ENCODE measurements at regions not wholly inside any gene's neighbourhood (a gene's known extent, or its start where the extent isn't known, plus 50 kb on each side); places are given as distances from the start of the nearest gene placed in this dataset.
A peak's percentile ranks its signal among the peaks of the same experiment; 100 is the strongest.

DNA sequence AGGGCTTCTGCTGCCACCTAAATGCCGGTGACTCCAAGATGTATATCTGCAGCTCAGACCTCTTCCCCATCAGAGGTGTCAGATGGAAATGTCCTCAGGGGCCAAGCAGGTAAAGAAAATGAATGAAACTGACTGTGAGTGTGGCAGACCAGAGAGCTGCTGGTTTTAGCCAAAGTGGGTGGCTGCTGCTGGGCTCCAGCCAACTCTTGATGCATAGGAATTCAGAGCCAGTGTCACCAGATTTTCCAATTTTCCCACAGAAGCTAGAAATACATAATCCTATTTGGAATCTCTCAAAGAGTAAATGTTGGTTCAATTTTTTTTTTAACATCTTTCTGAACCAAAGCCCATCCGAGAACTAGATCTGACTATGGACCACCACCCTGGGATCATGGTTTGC lies 161.2 kb upstream of the SPRY4 start:
- in situ Hi-C loops (cut with HindIII; ENCODE audit: low pct_unique_long_range_greater_than_20kb, low sequenced_read_pairs) = no loop called here
- DNase-seq (ENCODE audit: low read depth, low spot score) = no peak

DNA sequence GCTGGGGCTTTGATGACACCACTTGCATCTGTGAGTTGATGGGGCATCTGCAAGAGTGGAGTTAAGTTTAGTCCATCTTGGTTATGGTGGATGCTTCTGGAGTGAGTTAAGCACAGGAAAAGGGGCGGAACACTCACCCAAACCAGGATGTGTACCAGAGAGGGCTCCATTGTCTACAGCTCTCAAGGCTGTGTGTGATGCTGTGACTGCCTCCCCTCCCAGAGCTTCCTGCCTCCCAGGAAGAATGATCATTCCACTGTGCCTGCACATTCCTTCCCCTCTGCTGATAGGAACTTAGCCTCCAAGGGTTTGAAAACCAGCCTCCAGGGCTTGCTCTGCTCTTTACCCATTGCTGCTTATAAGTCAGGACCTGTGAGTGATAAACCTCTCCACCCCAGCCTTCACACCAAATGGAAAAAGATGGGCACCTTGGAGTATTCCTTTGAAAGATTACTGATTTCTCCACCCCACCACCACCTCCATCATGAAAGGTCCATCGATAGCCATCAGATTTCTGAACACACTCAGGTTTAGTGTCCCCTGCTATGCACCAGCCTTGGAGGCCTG lies 160.1 kb upstream of the SPRY4 start:
- in situ Hi-C loops (cut with HindIII; ENCODE audit: low pct_unique_long_range_greater_than_20kb, low sequenced_read_pairs) = no loop called here
- peak; percentile 43 for DNase-seq (ENCODE audit: low read depth, low spot score)

DNA sequence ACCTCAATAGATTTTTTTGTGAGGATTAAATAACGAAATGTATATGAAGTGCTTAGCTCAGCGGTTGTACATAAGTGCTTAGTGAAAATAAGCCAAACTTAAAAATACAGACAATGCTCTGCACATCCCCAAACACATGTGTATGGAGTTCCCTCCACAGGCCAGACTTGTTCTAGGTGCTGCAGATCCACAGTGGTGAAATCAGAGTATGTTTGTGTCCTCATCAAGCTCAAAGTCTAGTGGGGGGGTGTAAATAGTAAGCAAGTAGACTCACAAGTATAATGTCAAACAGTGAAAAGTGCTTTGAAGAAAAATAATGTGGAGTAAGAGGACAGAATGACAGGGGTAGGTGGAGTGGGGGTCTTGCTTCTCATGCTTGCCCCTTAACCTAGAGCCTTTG lies 157.4 kb upstream of the SPRY4 start:
- in situ Hi-C loops (cut with HindIII; ENCODE audit: low pct_unique_long_range_greater_than_20kb, low sequenced_read_pairs) = no loop called here
- no peak for DNase-seq (ENCODE audit: low read depth, low spot score)

DNA sequence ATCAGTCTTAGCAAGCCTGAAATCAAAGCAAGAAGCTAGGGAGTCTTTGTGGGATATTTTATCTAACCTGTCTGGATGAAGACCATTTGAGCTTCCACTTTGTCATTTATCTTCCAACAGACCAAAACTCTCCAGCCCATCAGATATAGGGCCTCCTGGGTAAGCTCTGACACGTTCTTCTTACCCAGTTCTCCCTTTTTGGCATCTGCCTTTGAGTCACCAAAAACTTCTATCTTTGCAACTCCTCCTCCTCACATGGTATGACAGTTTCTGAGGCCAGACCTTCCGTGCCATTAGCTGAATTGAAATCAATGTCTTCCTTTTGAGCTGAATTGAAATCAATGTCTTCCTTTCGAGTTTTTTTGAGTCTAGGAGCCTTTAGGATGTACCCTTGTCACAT lies 156.6 kb upstream of the SPRY4 start:
- in situ Hi-C loops (cut with HindIII; ENCODE audit: low pct_unique_long_range_greater_than_20kb, low sequenced_read_pairs) = no loop called here
- DNase-seq (ENCODE audit: low read depth, low spot score) = no peak

DNA sequence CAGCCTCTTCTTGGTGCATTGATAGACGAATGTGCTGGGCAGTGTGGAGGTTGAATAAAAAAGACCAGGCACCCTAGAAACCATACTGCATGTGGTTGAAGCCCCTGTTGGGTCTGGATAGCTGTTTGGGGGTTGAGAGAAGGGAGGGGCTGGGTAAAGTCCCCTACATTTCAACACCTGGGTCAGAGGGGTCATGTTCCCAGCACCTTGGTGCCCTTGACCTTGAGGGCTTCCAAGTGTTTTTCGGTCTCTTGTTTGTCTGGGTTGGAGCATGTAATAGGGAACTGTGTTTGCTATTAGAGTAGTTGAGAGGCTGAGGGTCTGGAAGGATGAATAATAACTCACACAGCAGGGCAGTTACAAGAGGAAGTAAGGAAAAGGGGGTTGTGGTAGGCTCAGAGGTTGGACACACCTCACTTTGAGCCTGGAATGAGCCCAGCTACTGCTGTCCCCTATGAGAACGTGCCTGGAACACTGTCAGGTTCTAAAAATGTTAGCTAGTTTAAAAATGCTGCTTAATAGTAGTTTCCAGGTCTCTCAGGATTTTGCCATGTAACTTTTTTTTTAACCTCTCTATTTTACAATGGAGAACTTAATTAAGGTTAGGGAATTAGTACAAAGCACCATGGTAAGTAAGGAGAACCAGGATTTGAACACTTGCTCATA lies 155.2 kb upstream of the SPRY4 start:
- in situ Hi-C loops (cut with HindIII; ENCODE audit: low pct_unique_long_range_greater_than_20kb, low sequenced_read_pairs) = no loop called here
- no peak for DNase-seq (ENCODE audit: low read depth, low spot score)

DNA sequence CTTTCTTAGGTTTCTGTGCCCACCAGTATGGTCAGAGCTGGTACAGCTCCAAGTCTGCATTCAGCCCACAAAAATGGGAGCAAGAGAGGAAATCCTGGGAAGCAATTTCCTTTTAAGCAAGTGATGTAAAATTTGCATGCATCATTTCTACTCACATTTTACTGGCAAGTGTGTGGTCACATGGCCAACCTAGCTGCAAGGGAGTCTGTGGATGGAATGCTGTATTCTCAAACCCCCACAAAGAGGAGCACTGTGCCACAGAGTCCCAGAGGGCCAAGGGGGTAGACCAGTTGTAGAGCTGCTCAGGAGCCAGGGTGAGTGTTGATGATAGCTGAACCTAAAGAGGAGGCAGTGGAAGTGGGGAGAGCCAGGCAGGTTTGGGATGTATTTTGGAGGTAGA lies 154.3 kb upstream of the SPRY4 start:
- DNase-seq (ENCODE audit: low read depth, low spot score) = no peak
- in situ Hi-C loops (cut with HindIII; ENCODE audit: low pct_unique_long_range_greater_than_20kb, low sequenced_read_pairs) = no loop called here

DNA sequence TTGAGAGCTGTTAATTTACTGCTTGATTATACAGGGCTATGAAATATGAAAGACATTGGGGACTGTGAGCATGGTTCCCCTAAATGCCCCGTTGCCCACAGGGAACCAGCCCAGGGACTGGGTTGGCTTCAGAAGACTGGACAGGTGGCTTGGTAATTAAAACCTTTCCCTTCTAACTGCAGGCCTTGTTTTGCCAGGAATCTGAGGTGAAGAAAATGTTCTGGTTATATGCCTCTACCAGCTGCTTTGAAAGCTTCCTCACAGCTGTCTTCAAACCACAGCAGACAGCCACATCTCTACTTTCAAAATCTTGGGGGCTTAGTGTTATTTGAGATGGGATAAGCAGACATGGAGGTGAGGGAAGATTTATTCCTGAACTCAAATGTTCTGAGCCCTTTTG lies 153.3 kb upstream of the SPRY4 start:
- DNase-seq (ENCODE audit: low read depth, low spot score) = no peak
- in situ Hi-C loops (cut with HindIII; ENCODE audit: low pct_unique_long_range_greater_than_20kb, low sequenced_read_pairs) = no loop called here

DNA sequence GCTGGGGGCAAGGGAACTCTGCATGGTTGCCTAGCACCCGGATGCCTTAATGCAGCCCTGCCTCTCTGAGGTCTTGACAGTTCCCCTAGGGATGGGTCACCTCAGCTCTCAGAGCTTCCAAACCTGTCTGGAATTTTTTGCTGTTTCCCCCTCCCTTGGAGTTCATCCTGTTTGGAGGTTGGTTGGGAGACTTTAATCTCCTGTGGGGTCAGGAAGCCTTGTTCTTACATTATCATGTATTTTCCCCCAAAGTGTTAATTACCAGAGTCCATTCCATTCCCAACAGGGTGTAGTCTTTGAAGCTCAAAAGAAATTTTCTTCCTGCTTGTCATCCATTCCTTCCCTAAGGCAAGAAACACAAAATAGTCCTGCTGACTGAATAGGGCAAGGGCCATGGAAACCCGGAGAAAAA lies 150.3 kb upstream of the SPRY4 start:
- DNase-seq (ENCODE audit: low read depth, low spot score) = no peak
- in situ Hi-C loops (cut with HindIII; ENCODE audit: low pct_unique_long_range_greater_than_20kb, low sequenced_read_pairs) = no loop called here

DNA sequence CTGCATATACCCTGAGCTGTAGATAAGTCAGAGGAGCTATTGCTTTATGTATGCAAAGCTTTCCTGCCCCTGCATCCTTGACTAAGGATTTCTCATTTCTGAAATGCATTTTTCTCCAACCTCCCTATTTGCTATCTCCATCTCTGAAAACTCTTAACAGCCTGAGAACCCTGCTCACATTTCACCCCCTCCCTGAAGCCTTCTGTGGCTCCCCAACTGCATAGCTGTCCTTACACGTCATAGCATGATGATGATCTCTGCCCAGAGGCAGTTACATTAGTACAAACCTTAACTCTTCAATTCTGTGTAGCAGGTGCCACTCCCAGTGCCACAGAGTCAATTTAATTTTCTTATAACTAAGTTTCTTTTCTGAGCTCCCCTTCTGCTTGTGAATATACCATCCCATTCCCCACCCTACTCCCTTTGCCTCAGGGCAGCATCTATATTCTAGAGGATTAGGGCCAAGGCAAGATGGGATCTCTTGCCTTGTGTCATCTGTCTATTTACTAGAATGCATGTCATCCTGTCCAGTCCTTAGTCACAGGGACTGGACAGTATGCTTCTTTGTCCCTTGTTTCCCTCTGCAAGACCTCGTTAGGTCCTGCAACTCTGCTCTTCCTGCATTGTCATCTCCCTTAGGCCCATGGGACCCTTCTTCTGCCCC lies 149.7 kb upstream of the SPRY4 start:
- no peak for DNase-seq (ENCODE audit: low read depth, low spot score)
- in situ Hi-C loops (cut with HindIII; ENCODE audit: low pct_unique_long_range_greater_than_20kb, low sequenced_read_pairs) = no loop called here

DNA sequence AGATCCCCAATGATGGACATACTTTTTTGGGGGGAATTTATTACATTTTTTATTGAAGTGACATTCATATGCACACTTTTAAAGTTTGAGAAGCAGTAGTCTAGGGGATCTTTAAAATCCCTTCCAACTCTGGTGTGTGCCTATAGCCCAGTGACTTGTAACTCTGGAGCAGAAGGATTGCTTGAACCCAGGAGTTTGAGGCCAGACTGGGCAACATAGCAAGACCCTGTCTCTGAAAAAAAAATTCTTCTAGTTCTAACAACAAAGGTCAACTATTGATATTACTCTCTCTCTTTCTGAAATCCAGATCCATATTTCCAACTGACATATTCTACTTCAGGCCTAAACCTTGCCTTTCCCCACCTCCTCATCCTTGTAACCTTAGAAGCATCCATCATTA lies 148.2 kb upstream of the SPRY4 start:
- in situ Hi-C loops (cut with HindIII; ENCODE audit: low pct_unique_long_range_greater_than_20kb, low sequenced_read_pairs) = no loop called here
- no peak for DNase-seq (ENCODE audit: low read depth, low spot score)

DNA sequence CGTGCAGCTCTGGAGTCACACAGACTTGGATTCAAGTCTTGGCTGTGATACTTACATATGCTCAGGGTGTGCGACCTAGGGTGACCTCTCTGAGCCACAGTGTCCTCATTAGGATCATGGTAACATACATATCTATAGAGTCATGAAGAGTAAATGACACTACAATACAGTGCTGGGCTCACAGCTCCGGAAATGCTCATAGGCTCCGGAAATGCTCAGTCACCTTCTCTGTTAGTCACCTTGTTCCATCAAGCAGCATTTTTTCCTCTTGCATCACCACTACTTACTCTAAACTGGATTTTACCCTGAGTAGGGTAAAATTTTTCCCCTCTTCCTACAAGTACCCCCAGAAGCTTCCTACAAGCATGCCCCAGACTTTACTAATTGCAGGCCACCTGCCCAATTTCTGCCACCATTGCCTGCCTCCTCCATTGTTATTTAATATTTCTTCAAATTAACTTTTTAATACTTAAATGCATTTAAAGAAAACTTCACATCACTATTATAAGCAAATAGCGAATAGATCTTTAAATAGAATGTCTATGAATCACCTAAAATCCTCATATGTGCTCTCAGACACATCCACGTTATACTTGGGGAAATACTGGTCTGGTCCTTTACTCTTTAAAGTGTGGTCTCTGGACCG lies 147.6 kb upstream of the SPRY4 start:
- no peak for DNase-seq (ENCODE audit: low read depth, low spot score)
- in situ Hi-C loops (cut with HindIII; ENCODE audit: low pct_unique_long_range_greater_than_20kb, low sequenced_read_pairs) = no loop called here

DNA sequence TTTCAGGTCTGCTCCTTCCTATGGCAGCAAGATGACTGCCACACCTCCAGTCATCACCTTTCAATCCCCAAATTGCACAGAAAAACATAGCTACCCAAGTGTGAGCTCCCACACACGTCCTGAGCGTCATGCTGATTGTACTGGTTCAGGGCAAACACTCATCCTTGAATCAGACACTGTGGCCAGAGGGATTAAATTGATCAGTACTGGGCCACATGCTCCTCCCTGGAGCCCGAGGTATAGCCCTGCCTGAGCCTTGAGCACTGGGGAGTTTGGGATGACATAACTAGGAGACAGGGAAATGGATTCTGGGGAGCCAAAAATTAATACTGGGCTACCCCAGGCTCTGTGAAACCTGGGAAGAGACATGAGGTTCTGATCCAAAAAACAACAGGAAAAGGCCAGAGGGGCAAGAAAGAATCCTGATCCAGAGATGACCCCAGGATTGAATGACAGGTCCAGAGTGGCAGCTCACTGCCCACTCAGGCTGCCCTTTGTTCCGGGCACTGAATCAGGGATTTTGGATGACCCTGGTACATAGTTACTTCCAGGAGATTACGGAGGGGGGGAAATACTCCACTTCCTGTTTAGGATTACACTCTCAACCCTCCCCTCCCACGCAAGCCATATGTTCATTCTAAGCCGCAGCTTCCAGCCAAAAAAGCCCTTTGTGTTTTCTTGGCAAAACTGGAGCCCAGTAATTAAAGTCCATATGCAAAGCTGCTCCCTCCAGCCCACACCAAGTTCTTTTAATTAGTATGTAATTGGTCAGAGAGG lies 141.6 kb upstream of the SPRY4 start:
- in situ Hi-C loops (cut with HindIII; ENCODE audit: low pct_unique_long_range_greater_than_20kb, low sequenced_read_pairs) = loop anchor here (10.0 kb wide), 1 partner anchor 78 kb away; no protein-coding TSS in a partner anchor
- DNase-seq (ENCODE audit: low read depth, low spot score) = peak; percentile 40

DNA sequence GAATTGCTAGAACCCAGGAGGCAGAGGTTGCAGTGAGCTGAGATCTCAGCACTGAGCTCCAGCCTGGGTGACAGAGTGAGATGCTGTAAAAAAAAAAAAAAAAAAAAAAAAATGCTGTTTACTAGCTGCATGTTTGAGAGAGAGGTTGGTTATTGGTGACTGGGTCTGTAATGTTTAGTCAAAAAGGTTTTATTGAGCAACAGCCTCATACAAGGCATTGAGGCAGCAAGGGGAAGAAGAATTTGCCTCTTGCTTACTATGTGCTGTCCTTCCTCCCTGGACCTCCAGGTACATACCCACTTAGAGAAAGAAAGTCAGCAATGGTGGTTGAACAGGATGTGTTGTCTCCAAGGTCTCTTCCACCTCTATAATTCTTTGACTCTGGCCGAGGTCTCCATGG lies 140.7 kb upstream of the SPRY4 start:
- in situ Hi-C loops (cut with HindIII; ENCODE audit: low pct_unique_long_range_greater_than_20kb, low sequenced_read_pairs) = loop anchor here (10.0 kb wide), 1 partner anchor 79 kb away; no protein-coding TSS in a partner anchor
- DNase-seq (ENCODE audit: low read depth, low spot score) = no peak

DNA sequence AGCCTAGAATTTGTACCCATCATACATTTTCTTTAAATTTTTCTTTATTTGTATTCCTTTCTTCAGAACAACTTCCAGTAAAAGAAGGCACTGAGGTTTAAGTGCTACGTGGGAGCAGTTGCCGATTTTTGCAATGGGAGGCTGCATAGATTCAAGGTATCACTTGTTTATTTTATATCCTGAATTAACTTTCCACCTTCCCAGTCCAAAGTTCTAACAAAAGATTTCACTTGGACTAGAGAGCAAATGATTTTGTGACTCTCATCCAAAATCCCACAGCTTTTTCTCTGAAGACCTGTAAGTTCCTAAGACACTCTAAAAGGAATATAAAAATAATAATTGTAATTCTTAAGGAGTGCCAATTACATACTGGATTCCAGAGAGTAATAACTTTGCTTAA lies 139.1 kb upstream of the SPRY4 start:
- DNase-seq (ENCODE audit: low read depth, low spot score) = no peak
- in situ Hi-C loops (cut with HindIII; ENCODE audit: low pct_unique_long_range_greater_than_20kb, low sequenced_read_pairs) = loop anchor here (10.0 kb wide), 1 partner anchor 81 kb away; no protein-coding TSS in a partner anchor

DNA sequence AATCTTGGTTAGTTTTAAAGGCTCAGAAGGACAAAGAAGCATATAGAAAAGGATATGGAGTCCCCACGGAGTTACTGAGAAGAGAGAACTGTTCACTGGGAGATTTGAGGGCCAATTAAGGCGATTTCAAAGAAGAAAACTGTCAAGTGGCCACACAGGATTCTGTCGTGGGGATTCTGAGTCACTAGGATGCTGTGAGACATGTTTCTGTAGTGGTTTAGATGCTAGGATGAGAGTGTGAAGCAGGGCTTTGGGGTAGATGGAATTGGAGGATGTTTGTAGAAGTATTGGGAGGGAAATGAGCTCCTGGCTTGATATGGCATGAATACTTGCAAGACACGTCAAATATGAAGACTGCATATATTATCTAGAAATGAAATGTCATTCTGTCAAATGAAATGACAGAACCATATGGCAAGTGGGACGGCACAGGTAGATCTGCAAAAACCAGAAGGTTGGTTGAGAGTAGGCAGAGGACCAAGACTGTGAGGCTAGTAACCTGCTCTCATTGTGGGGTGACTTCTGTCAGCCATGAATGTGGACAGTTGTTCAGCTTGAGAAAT lies 136.3 kb upstream of the SPRY4 start:
- DNase-seq (ENCODE audit: low read depth, low spot score) = no peak
- in situ Hi-C loops (cut with HindIII; ENCODE audit: low pct_unique_long_range_greater_than_20kb, low sequenced_read_pairs) = loop anchor here (10.0 kb wide), 1 partner anchor 84 kb away; no protein-coding TSS in a partner anchor

DNA sequence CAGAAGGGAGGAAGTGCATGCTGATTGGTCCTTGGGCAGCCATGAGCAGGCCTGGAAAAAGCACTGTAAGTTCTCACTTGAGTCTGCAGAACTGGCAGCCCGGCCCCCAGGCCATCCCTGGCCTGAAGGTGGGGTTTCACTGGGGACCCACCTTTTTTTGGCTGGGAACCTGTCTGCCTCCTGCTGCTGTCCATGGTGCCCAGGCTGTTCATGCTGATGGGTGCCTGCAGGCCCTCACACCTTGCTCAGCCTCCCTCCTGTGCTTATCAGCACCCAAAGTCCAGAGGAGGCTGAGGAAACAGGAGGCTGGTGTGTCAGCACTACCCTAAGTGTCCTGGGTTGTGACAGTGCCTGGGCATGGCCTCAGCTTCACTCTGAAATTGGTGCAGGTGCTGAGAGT lies 134.4 kb upstream of the SPRY4 start:
- DNase-seq (ENCODE audit: low read depth, low spot score) = no peak
- in situ Hi-C loops (cut with HindIII; ENCODE audit: low pct_unique_long_range_greater_than_20kb, low sequenced_read_pairs) = no loop called here

DNA sequence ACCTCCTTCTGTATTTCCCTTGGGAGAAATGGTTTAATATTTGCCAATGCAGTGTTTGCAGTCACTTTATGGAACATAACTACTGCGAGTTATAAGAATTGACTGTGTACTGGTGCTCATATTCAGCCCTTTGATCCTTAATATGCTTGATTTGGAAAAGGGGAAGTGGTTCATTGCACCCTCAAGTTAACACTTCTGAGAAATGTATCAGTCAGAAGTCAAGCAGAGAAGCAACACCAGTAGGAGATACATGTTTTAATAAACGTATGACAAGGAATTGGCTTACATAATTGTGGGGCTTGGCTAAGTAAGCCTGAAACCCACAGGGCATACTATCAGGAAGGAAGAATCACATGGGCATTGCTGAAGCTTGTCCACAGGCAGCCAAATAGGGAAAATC lies 131.0 kb upstream of the SPRY4 start:
- in situ Hi-C loops (cut with HindIII; ENCODE audit: low pct_unique_long_range_greater_than_20kb, low sequenced_read_pairs) = no loop called here
- DNase-seq (ENCODE audit: low read depth, low spot score) = no peak

DNA sequence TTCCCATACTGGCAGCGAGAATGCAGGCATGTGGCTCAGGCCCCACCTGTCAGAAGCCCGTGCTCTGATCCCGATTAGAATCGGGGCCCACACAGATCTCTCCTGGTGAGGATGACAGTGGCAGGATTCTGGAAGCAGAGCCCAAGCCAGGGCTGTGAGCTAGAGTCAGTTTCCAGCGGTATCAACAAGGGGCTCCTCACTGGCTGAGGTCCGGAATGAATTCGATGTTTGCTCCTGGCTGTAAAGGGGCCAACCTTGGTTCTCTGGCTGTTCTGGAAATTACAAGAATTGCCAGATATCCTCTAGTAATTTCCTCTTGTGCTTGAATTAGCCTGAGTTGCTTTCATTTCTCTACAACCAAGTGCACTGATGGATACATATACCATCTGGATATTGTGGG lies 129.1 kb upstream of the SPRY4 start:
- in situ Hi-C loops (cut with HindIII; ENCODE audit: low pct_unique_long_range_greater_than_20kb, low sequenced_read_pairs) = no loop called here
- DNase-seq (ENCODE audit: low read depth, low spot score) = no peak

Data from SK-MEL-5 (cell line).